ENCODE measurements at regions not wholly inside any gene's neighbourhood (a gene's known extent, or its start where the extent isn't known, plus 50 kb on each side); places are given as distances from the start of the nearest gene placed in this dataset.

- no peak for TF ChIP-seq YY1 (IDR thresholded peaks at IDR 0.05; ENCODE audit: insufficient read depth, insufficient read length)
- no peak for TF ChIP-seq SUZ12 (IDR thresholded peaks at IDR 0.05; ENCODE audit: extremely low read depth, insufficient read depth, insufficient read length)
Measured at GRCh38 chr4:114538012-114538617, 60.5 kb upstream of the UGT8 start.
